PC-9 (cell line): ENCODE measurements at regions not wholly inside any gene's neighbourhood (a gene's known extent, or its start where the extent isn't known, plus 50 kb on each side); places are given as distances from the start of the nearest gene placed in this dataset.

Source experiments
- EZH2 ChIP-seq: fragments of 200-600 bp; sonication (generic); IDR thresholded peaks from 2 replicates; pipeline ENCODE4 v1.8.0; 2017; ENCODE audit warnings: antibody characterized with exemption, low read depth
- TF ChIP-seq, protein P1 (sequence below): fragments of 200-600 bp; sonication (generic); conservative IDR thresholded peaks from 2 replicates; pipeline ENCODE4 v1.6.1; 2017; ENCODE audit warnings: mixed run types, antibody characterized with exemption, mild to moderate bottlenecking, moderate library complexity

DNA sequence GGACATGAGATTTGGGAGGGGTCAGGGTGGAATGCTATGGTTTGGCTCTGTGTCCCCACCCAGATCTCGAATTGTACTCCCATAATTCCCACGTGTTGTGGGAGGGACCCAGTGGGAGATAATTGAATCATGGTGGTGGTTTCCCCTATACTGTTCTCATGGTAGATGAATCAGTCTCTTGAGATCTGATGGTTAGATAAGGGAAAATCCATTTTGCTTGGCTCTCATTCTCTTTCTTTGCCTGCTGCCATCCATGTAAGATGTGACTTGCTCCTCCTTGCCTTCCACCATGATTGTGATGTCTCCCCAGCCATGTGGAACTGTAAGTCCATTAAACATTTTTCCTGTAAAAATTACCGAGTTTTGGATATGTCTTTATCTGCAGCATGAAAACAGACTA lies 80.9 kb upstream of the GALNT5 start:
- TF ChIP-seq, protein P1, sequence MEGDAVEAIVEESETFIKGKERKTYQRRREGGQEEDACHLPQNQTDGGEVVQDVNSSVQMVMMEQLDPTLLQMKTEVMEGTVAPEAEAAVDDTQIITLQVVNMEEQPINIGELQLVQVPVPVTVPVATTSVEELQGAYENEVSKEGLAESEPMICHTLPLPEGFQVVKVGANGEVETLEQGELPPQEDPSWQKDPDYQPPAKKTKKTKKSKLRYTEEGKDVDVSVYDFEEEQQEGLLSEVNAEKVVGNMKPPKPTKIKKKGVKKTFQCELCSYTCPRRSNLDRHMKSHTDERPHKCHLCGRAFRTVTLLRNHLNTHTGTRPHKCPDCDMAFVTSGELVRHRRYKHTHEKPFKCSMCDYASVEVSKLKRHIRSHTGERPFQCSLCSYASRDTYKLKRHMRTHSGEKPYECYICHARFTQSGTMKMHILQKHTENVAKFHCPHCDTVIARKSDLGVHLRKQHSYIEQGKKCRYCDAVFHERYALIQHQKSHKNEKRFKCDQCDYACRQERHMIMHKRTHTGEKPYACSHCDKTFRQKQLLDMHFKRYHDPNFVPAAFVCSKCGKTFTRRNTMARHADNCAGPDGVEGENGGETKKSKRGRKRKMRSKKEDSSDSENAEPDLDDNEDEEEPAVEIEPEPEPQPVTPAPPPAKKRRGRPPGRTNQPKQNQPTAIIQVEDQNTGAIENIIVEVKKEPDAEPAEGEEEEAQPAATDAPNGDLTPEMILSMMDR: no peak
- TF ChIP-seq EZH2: no peak
